HG03135 (cell line): ENCODE measurements at regions not wholly inside any gene's neighbourhood (a gene's known extent, or its start where the extent isn't known, plus 50 kb on each side); places are given as distances from the start of the nearest gene placed in this dataset.
"Not testable (repeated sequence)": the region's sequence is repeated elsewhere in the genome, so short reads cannot be mapped to it uniquely, and the experiment has no call there.

Experiments used
- ATAC-seq: cut with Tn5 transposase; IDR thresholded peaks from one replicate; pipeline ENCODE4 v1.9.1; 2021; ENCODE audit warnings: mild to moderate bottlenecking, moderate library complexity; ENCODE audit not compliant: unreplicated experiment

GRCh38 chr15:38930851-38931572 is 366.4 kb upstream of the RASGRP1 start:
- ATAC-seq = no peak

- ATAC-seq = no peak
Observed at GRCh38 chr15:38941399-38941953, 376.9 kb upstream of the RASGRP1 start.

- no peak for ATAC-seq
Observed at GRCh38 chr15:38944536-38944935, 379.9 kb upstream of the RASGRP1 start.

GRCh38 chr15:38945551-38946298 is 381.1 kb upstream of the RASGRP1 start:
- ATAC-seq = no peak

GRCh38 chr15:38954090-38954489 is 389.5 kb upstream of the RASGRP1 start:
- no peak for ATAC-seq

GRCh38 chr15:38961456-38961855 is 396.8 kb upstream of the RASGRP1 start:
- ATAC-seq = no peak

- no peak for ATAC-seq
Observed at GRCh38 chr15:38961931-38962330, 397.3 kb upstream of the RASGRP1 start.

GRCh38 chr15:38972831-38973230 is 408.2 kb upstream of the RASGRP1 start:
- no peak for ATAC-seq

GRCh38 chr15:38975282-38975990 is 410.8 kb upstream of the RASGRP1 start:
- ATAC-seq = no peak

- no peak for ATAC-seq
Observed at GRCh38 chr15:38991126-38991525, 426.5 kb upstream of the RASGRP1 start.

- no peak for ATAC-seq
Observed at GRCh38 chr15:38991701-38992100, 427.1 kb upstream of the RASGRP1 start.

- no peak for ATAC-seq
Observed at GRCh38 chr15:38992506-38992905, 427.9 kb upstream of the RASGRP1 start.

GRCh38 chr15:38992930-38993329 is 428.3 kb upstream of the RASGRP1 start:
- no peak for ATAC-seq

GRCh38 chr15:38994310-38994709 is 429.7 kb upstream of the RASGRP1 start:
- ATAC-seq = no peak

- no peak for ATAC-seq
Observed at GRCh38 chr15:38996111-38996631, 431.6 kb upstream of the RASGRP1 start.

GRCh38 chr15:38997841-38998240 is 433.2 kb upstream of the RASGRP1 start:
- ATAC-seq = no peak

GRCh38 chr15:39000008-39000734 is 435.6 kb upstream of the RASGRP1 start:
- ATAC-seq = no peak

GRCh38 chr15:39009740-39010139 is 445.1 kb upstream of the RASGRP1 start:
- ATAC-seq = no peak

GRCh38 chr15:39011066-39011465 is 446.5 kb upstream of the RASGRP1 start:
- not testable (repeated sequence) for ATAC-seq

GRCh38 chr15:39013262-39013661 is 448.6 kb upstream of the RASGRP1 start:
- no peak for ATAC-seq

- no peak for ATAC-seq
Observed at GRCh38 chr15:39014682-39015081, 450.1 kb upstream of the RASGRP1 start.
